IMR-90 (cell line): ENCODE measurements at regions not wholly inside any gene's neighbourhood (a gene's known extent, or its start where the extent isn't known, plus 50 kb on each side); places are given as distances from the start of the nearest gene placed in this dataset.

Experiments used
- ATAC-seq: fragments of 200-7000 bp; cut with Tn5 transposase; 2 replicates; pipeline ENCODE4 v1.9.1; 2020; ENCODE audit warnings: low read depth, mild to moderate bottlenecking, moderate library complexity
- BruUV-seq: library from RNA; stranded (reverse); fragments of 400-500 nt; replicated peaks from 2 replicates; lab custom pipeline; 2021; lab: Mats Ljungman, UMichigan
- CTCF ChIA-PET: fragments of 300-600 bp; formaldehyde crosslinking; extraction: SDS; loops from one replicate; lab custom pipeline; 2021; ENCODE audit warnings: antibody characterized with exemption; lab: Yijun Ruan, JAX
- POLR2A ChIA-PET: fragments of 300-600 bp; sonication (Branson Sonifier 250); formaldehyde crosslinking; loops from one replicate; lab custom pipeline; 2022; ENCODE audit warnings: antibody characterized with exemption; ENCODE audit not compliant: unreplicated experiment; lab: Charles Lee
- DNase-seq: peaks from one replicate; pipeline ENCODE4 v3.0.0; 2013
- H2AFZ ChIP-seq: replicated peaks from 2 replicates; pipeline ENCODE3; 2013; ENCODE audit warnings: low read length, mild to moderate bottlenecking; ENCODE audit not compliant: poor library complexity
- H2AK5ac ChIP-seq: 2 replicates; pipeline ENCODE4 v1.6.1; 2013; ENCODE audit warnings: low read depth, low read length, inconsistent platforms
- H2AK9ac ChIP-seq: replicated peaks from 2 replicates; pipeline ENCODE3; 2013; ENCODE audit warnings: mild to moderate bottlenecking, low read depth, low read length, moderate library complexity; ENCODE audit not compliant: poor library complexity
- H2BK120ac ChIP-seq: 2 replicates; pipeline ENCODE4 v1.6.1; 2013; ENCODE audit warnings: low read depth, low read length, inconsistent platforms
- H2BK15ac ChIP-seq: 3 replicates; pipeline ENCODE4 v1.6.1; 2013; ENCODE audit warnings: low read depth, low read length, inconsistent platforms
- H2BK20ac ChIP-seq: 2 replicates; pipeline ENCODE4 v1.6.1; 2013; ENCODE audit warnings: low read depth, mild to moderate bottlenecking, inconsistent platforms, low read length, moderate library complexity
- H2BK5ac ChIP-seq: 2 replicates; pipeline ENCODE4 v1.6.1; 2013; ENCODE audit warnings: mild to moderate bottlenecking, low read depth, low read length, inconsistent platforms; ENCODE audit not compliant: poor library complexity, severe bottlenecking
- H3K14ac ChIP-seq: replicated peaks from 2 replicates; pipeline ENCODE4 v1.6.1; 2013; ENCODE audit warnings: low read depth, low read length, inconsistent platforms
- H3K18ac ChIP-seq: 2 replicates; pipeline ENCODE4 v1.6.1; 2013; ENCODE audit warnings: low read depth, low read length, control low read depth
- H3K23ac ChIP-seq: 2 replicates; pipeline ENCODE4 v1.6.1; 2013; ENCODE audit warnings: low read depth, low read length, inconsistent platforms
- H3K27ac ChIP-seq: 2 replicates; pipeline ENCODE4 v1.5.1; 2013; ENCODE audit warnings: mild to moderate bottlenecking, control low read depth, low read length; ENCODE audit not compliant: insufficient read depth
- H3K27me3 ChIP-seq: 2 replicates; pipeline ENCODE4 v1.6.1; 2013; ENCODE audit warnings: low read length; ENCODE audit not compliant: control insufficient read depth, insufficient read depth
- H3K36me3 ChIP-seq: 2 replicates; pipeline ENCODE4 v1.6.1; 2013; ENCODE audit warnings: low read length, mixed read lengths; ENCODE audit not compliant: control insufficient read depth, insufficient read depth
- H3K4ac ChIP-seq: 2 replicates; pipeline ENCODE4 v1.6.1; 2013; ENCODE audit warnings: low read depth, low read length, inconsistent platforms
- H3K4me1 ChIP-seq: 2 replicates; pipeline ENCODE4 v1.6.1; 2013; ENCODE audit warnings: low read length, mixed read lengths; ENCODE audit not compliant: control insufficient read depth, insufficient read depth
- H3K4me2 ChIP-seq: 2 replicates; pipeline ENCODE4 v1.6.1; 2013; ENCODE audit warnings: low read depth, mild to moderate bottlenecking, control low read depth, low read length, moderate library complexity
- H3K4me3 ChIP-seq: 2 replicates; pipeline ENCODE4 v1.5.1; 2013; ENCODE audit warnings: low read depth, mild to moderate bottlenecking, control low read depth, low read length, moderate library complexity; ENCODE audit not compliant: insufficient read depth
- H3K56ac ChIP-seq: 2 replicates; pipeline ENCODE4 v1.6.1; 2013; ENCODE audit warnings: low read length, inconsistent platforms; ENCODE audit not compliant: insufficient read depth; ENCODE audit errors: extremely low read depth
- H3K79me1 ChIP-seq, 2 experiments: 2 replicates each; pipeline ENCODE4 v1.6.1; 2013; ENCODE audit warnings: low read length in 2 of 2, inconsistent platforms in 1 of 2, low read depth in 1 of 2
- H3K9ac ChIP-seq: 2 replicates; pipeline ENCODE4 v1.6.1; 2013; ENCODE audit warnings: low read depth, low read length, control low read depth
- H3K9me1 ChIP-seq: 2 replicates; pipeline ENCODE4 v1.6.1; 2013; ENCODE audit warnings: low read length, inconsistent platforms; ENCODE audit not compliant: insufficient read depth
- H3K9me3 ChIP-seq: 2 replicates; pipeline ENCODE4 v1.6.1; 2013; ENCODE audit warnings: low read length; ENCODE audit not compliant: control insufficient read depth, insufficient read depth
- H4K20me1 ChIP-seq: 2 replicates; pipeline ENCODE4 v1.6.1; 2013; ENCODE audit warnings: low read length, inconsistent platforms; ENCODE audit not compliant: insufficient read depth
- H4K5ac ChIP-seq: 2 replicates; pipeline ENCODE4 v1.6.1; 2013; ENCODE audit warnings: mild to moderate bottlenecking, low read depth, low read length, control low read depth
- H4K8ac ChIP-seq, 2 experiments: 2 replicates each; pipeline ENCODE4 v1.6.1; 2013; ENCODE audit warnings: low read depth in 2 of 2, low read length in 2 of 2, control low read depth in 1 of 2, inconsistent platforms in 1 of 2
- H4K91ac ChIP-seq: 2 replicates; pipeline ENCODE4 v1.6.1; 2013; ENCODE audit warnings: low read depth, low read length, inconsistent platforms; ENCODE audit not compliant: insufficient read depth
- MAFK ChIP-seq: IDR thresholded peaks from 2 replicates; pipeline ENCODE4 v1.6.1; 2012; ENCODE audit warnings: low read depth, low read length, improper control_type of control experiment
- MXI1 ChIP-seq: IDR thresholded peaks from 2 replicates; pipeline ENCODE4 v1.6.1; 2012; ENCODE audit warnings: low read depth, mild to moderate bottlenecking, low read length, moderate library complexity, borderline replicate concordance
- RAD21 ChIP-seq: IDR thresholded peaks from 2 replicates; pipeline ENCODE4 v1.6.1; 2012; ENCODE audit warnings: low read length, improper control_type of control experiment
- RFX5 ChIP-seq: IDR thresholded peaks from 2 replicates; pipeline ENCODE4 v1.8.0; 2012; ENCODE audit warnings: low read depth, mild to moderate bottlenecking, low read length, moderate library complexity
- SMC3 ChIP-seq: fragments of 150-350 bp; IDR thresholded peaks from 2 replicates; pipeline ENCODE4 v1.6.1; 2016; ENCODE audit warnings: low read depth, mild to moderate bottlenecking, antibody characterized with exemption, low read length, moderate library complexity
- WGBS, 2 experiments: methylation state at CpG; one replicate each; pipeline versions ENCODE4 v1.1.5 to v1.1.7; 2013; ENCODE audit warnings: missing lambda C conversion rate in 2 of 2; ENCODE audit not compliant: insufficient read length in 1 of 2; ENCODE audit errors: extremely low coverage in 2 of 2; 5-methylcytosine and 5-hydroxymethylcytosine counted together
- dilution Hi-C: fragments of 300-500 bp; cut with HindIII; formaldehyde crosslinking; loops from one replicate; pipeline ENCODE4 v1.14.3; 2018; ENCODE audit warnings: low sequenced_read_pairs; ENCODE audit not compliant: unreplicated experiment
- in situ Hi-C: fragments of 300-500 bp; cut with MboI; formaldehyde crosslinking; loops from 3 replicates; pipeline ENCODE4 v1.14.3; 2019; ENCODE audit warnings: low sequenced_read_pairs, inconsistent platforms, mixed read lengths
- intact Hi-C: fragments of 100-400 bp; cut with micrococcal nuclease; formaldehyde crosslinking; loops from 2 replicates; pipeline ENCODE4 v1.10.0; 2022

DNA sequence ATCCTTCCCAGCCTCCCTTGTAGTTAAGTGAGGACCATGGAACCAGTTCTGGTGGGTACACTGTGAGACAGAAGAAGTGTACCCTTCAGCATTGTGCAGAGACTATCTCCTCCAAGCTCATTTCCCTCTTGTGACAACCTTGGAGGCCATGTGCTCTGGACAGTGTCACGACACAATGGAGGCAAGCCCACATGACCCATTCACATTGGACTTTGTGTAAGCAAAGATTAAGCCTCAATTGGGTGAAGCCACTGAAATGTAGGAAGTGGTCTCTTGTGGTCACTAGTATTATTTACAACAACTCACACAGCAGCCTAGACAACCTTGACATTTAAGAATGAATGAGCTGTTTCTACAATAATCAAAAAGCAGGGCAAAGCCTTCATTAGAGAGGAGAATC, 124.2 kb downstream of the INHBA start:
- ATAC-seq (no peak), DNase-seq (no peak)
- Histone ChIP-seq H4K20me1 (no peaks in the 10 kb centered on the region), H4K91ac (peak overlapping the region; percentile 81), H3K9ac (no peak overlapping the region), H3K27me3 (no peaks in the 10 kb centered on the region), H2BK20ac (peak overlapping the region; percentile 85), H3K56ac (peak overlapping the region; percentile 26; the same call in 1 of the 2 replicates), H2AK5ac (peak overlapping the region; percentile 92), H2BK5ac (no peak overlapping the region), H4K5ac (no peak overlapping the region; the same call in 1 of the 2 replicates), H3K27ac (no peak overlapping the region), H3K4me3 (no peak overlapping the region), H3K9me3 (no peaks in the 10 kb centered on the region), H3K36me3 (no peaks in the 10 kb centered on the region), H3K4me2 (no peak overlapping the region), H3K18ac (peak overlapping the region; percentile 48; the same call in 1 of the 2 replicates), H3K4ac (peak overlapping the region; percentile 90), H3K79me1 (peaks cover 0 to 33% of the 10 kb centered on the region in 2 experiments; a peak in 2 of 4 replicates), H2BK15ac (peak overlapping the region; percentile 97; the same call in 2 of the 3 replicates), H2BK120ac (peak overlapping the region; percentile 90), H2AFZ (peak overlapping the region; percentile 9), H4K8ac (peak overlapping the region in 1 of 2 experiments; percentile 31; a peak in 1 of 4 replicates), H3K14ac (peak overlapping the region; percentile 93), H2AK9ac (no peak overlapping the region), H3K23ac (peak overlapping the region; percentile 79), H3K9me1 (peaks cover 18% of the 10 kb centered on the region), H3K4me1 (peaks cover 16% of the 10 kb centered on the region; the same call in 1 of the 2 replicates)
- POLR2A ChIA-PET = no interaction called here
- BruUV-seq = no TSS peak
- dilution Hi-C loops (no loop called here), in situ Hi-C loops (no loop called here), intact Hi-C loops (no loop called here)
- CTCF ChIA-PET = interaction anchor here (0.7 kb wide), 1 partner anchor 387 kb away, joined by 6 read pairs; no protein-coding TSS in a partner anchor
- TF ChIP-seq MXI1 (no peak), SMC3 (no peak), MAFK (no peak), RAD21 (no peak), RFX5 (no peak)
- WGBS, 2 experiments = no CpG with 5 or more reads among the region's 1 CpG
